Kidney epithelial cell (primary cell): ENCODE measurements at regions not wholly inside any gene's neighbourhood (a gene's known extent, or its start where the extent isn't known, plus 50 kb on each side); places are given as distances from the start of the nearest gene placed in this dataset.

Experiments used
- DNase-seq: peaks from one replicate; pipeline ENCODE4 v3.0.0-alpha.2; 2010; ENCODE audit warnings: low read depth
- H3K27me3 ChIP-seq: 2 replicates; pipeline ENCODE4 v1.6.0; 2011; ENCODE audit warnings: low read length; ENCODE audit not compliant: control insufficient read depth, insufficient read depth
- H3K36me3 ChIP-seq: 2 replicates; pipeline ENCODE4 v1.5.1; 2011; ENCODE audit warnings: low read length; ENCODE audit not compliant: control insufficient read depth, insufficient read depth
- H3K4me3 ChIP-seq: 2 replicates; pipeline ENCODE4 v1.5.1; 2011; ENCODE audit warnings: low read depth, mild to moderate bottlenecking, control low read depth, low read length
- TF ChIP-seq, protein P1 (sequence below): IDR thresholded peaks from 2 replicates; pipeline ENCODE4 v1.5.1; 2011; ENCODE audit warnings: mild to moderate bottlenecking, moderate library complexity, low read length, control low read depth, inconsistent platforms; ENCODE audit not compliant: insufficient read depth, poor library complexity, severe bottlenecking

DNA sequence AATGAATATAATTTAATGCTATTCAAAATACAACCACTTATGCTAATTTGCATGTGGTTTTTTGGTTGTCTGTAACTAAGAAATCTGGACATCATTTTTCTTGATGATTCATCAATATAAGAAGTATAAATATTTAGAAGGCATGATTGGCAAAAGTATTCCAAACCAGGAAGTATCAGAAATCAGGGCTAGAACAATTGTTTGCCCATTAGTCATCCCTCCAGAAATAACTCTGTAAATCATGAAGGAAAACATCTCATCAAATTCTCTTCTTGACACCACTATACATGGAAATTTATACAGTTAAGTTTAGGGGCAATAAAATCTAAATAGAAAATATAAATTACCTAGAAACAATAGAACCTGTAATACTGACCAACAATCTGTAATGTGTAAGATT, 554.7 kb upstream of the HS3ST5 start:
- H3K4me3 ChIP-seq, result no peak overlapping the region
- TF ChIP-seq, protein P1, sequence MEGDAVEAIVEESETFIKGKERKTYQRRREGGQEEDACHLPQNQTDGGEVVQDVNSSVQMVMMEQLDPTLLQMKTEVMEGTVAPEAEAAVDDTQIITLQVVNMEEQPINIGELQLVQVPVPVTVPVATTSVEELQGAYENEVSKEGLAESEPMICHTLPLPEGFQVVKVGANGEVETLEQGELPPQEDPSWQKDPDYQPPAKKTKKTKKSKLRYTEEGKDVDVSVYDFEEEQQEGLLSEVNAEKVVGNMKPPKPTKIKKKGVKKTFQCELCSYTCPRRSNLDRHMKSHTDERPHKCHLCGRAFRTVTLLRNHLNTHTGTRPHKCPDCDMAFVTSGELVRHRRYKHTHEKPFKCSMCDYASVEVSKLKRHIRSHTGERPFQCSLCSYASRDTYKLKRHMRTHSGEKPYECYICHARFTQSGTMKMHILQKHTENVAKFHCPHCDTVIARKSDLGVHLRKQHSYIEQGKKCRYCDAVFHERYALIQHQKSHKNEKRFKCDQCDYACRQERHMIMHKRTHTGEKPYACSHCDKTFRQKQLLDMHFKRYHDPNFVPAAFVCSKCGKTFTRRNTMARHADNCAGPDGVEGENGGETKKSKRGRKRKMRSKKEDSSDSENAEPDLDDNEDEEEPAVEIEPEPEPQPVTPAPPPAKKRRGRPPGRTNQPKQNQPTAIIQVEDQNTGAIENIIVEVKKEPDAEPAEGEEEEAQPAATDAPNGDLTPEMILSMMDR, result no peak
- no peaks in the 10 kb centered on the region for H3K27me3 ChIP-seq
- no peaks in the 10 kb centered on the region for H3K36me3 ChIP-seq
- no peak for DNase-seq

DNA sequence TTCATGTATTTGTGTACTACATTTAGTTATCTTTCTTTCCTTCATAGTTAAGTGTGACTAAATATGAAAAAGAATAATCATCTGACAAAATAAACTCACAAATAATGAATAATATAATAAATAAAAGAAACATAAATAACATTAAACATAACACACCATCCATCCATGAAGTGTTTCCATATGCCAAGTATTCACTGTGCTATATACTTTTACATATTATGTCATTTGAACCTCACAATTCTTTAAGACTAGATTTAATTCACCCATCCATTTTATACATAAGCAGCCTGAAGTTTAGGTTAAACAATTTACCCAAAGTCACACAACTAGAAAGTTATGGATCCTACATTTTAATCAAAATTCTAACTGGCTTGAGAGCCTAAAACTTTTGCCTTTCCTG, 549.4 kb upstream of the HS3ST5 start:
- no peaks in the 10 kb centered on the region for H3K27me3 ChIP-seq
- H3K4me3 ChIP-seq, result no peak overlapping the region
- no peaks in the 10 kb centered on the region for H3K36me3 ChIP-seq
- TF ChIP-seq, protein P1, result no peak
- DNase-seq, result no peak

DNA sequence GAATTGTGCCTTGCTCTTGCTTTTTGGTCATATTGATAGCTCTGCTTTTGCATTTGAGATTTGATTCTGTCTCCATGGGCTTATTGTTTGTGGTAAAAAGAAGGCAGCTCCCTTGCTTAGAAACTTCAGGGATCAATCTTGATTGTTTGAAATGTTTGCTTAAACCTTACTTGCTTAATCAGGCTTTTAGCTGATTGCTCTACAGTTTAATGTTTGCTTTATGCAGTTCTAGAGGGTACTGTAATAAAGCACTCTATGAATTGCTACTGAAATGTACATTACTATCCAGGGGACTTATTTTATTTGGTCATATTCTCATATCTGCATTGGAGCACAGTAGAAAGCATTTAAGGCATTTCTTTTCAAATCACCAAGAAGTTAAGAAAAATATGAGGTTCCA, 545.4 kb upstream of the HS3ST5 start:
- DNase-seq, result no peak
- no peaks in the 10 kb centered on the region for H3K36me3 ChIP-seq
- no peak overlapping the region for H3K4me3 ChIP-seq
- H3K27me3 ChIP-seq, result no peaks in the 10 kb centered on the region
- TF ChIP-seq, protein P1, result no peak

DNA sequence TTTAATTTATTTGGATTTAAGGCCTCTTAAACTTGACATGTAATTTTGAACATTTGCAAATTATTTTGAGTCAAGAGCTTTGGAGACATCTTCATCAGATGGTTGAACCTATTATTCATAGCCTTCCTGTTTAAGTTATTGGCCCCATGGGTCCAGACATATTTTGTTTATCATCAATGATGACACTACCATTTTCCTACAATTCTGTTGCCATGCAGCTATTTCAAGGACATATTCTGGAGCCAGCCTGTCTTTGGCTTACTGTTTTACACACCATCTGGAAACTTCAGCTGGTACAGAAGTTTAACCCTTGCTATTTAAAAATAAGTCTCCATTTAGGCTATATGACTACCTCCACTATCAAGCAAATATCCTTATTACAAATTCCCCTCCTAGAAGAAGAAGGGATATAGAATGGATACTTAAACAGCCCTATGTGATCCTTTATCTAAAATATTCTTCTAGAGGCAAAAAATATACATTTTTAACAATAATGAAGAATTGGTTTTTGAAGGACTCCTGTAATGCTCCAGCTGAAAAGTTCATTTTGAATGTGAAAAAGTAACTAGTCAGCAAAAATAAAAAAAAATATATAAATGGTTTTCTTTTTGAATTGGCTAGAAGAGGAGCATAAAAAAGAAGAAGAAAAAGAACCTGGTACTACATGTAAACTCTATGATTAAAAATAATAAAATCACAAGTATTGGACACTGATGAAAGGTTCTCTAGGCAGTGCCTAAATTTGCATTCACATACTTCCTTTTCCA, 544.0 kb upstream of the HS3ST5 start:
- TF ChIP-seq, protein P1, result no peak
- no peak for DNase-seq

DNA sequence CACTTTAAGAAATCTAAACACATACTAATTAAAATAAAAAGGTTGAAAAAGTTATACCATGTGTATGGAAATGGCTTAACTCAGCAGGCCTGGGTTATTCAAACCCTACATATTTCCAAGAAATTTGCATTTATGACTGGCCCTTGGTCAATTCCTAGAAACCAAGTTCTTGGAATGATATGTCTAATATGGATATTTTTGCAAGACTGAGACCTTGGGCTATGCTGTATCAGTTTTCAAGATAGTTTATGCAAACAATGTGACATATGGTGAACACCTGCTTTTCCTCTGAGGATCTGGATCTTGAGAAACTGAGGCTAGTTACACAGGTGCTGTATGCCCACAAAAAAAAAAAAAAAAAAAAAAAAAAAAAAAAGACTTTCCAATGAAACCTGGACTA, 536.9 kb upstream of the HS3ST5 start:
- H3K36me3 ChIP-seq, result no peaks in the 10 kb centered on the region
- no peak for DNase-seq
- H3K4me3 ChIP-seq, result no peak overlapping the region
- H3K27me3 ChIP-seq, result no peaks in the 10 kb centered on the region
- TF ChIP-seq, protein P1, result no peak

More for the DNA sequence above, 544.0 kb upstream of the HS3ST5 start:
- Histone ChIP-seq H3K36me3 (no peaks in the 10 kb centered on the region), H3K4me3 (no peak overlapping the region), H3K27me3 (no peaks in the 10 kb centered on the region)

DNA sequence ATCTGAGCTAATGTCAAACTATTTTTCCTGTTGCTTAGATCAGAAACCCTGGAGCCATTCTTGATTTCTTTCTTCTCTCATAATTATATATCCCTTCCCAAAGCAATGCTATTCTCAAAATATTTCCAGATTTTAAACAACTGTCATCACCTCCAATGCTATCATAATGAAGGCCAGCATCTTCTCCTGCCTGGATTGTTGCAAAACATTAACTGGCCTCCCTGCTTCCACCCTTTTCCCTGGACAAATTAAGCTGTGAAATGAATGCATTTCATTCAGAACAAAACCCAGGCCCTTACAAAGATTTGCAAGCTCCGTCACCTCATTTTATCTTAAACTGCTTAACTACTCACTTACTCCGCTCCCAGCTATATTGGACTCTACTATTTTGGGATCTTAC, 535.3 kb upstream of the HS3ST5 start:
- Histone ChIP-seq H3K27me3 (no peaks in the 10 kb centered on the region), H3K36me3 (no peaks in the 10 kb centered on the region), H3K4me3 (no peak overlapping the region)
- TF ChIP-seq, protein P1, result no peak
- no peak for DNase-seq
